GM19238 (cell line): ENCODE measurements at regions not wholly inside any gene's neighbourhood (a gene's known extent, or its start where the extent isn't known, plus 50 kb on each side); places are given as distances from the start of the nearest gene placed in this dataset.

Source experiments
- DNase-seq: peaks from one replicate; pipeline ENCODE4 v3.0.0; 2011; ENCODE audit warnings: low spot score; ENCODE audit not compliant: insufficient read length

DNA sequence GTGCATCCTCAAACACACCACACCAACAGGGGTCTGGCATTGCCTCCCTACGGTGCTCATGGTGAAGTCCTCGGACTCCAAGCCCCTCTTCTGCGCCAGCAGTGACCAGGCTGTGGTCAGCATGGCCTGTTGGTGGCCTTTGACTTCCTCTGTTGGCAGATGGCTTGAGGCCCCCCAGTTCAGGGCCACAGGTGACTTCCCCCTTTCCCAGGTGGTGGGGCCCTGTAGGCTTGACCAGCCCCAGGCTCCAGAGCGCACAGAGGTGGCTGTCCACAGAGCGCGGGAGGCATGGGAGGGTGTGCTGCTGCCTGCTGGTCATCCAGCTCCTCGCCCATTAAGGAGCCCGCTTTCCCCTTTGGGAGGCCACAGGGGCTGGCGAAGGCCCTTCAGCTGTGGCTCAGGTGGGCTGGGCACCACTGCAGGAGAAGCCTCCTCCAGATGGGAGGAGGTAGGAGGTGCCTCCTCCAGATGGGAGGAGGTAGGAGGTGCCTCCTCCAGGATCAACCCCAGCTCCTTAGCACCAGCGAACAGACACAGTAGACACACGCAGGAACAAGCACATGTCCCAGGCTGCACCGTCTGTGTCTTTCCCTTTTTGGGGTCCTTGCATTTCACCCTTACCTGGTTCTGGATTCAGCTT lies 52.1 kb upstream of the BHLHE23 start:
- DNase-seq: no peak

DNA sequence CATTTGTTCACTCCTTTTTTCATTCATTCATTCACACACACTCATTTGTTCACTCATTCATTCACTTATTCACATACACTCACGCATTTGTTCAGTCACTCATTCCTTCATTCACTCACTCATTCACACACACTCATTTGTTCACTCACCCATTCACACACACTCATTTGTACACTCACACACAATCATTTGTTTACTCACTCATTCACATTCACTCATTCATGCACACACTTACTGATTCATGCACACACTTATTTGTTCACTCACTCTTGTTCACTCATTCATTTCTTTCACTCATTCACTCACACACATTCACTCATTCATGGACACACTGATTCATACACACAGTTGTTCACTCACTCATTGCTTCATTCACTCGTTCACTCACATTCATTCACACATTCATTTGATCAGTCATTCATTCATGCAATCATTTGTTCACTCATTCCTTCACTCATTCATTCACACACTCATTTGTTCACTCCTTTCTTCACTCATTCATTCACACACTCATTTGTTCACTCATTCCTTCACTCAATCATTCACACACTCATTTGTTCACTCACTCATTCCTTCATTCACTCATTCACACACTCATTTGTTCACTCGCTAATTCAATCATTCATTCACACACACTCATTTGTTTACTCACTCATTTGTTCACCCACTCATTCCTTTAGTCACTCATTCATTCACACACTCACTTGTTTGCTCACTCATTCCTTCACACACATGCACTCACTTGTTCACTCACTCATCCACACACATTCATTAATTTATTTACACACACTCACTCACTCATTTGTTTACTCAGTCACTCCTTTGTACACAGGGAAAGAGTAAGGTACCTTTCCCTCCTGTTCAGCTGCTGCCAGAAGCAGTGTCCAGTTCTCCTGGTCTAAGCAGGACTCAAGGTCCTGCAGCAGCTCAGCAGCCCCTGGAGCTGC lies 50.7 kb upstream of the BHLHE23 start:
- DNase-seq: no peak

DNA sequence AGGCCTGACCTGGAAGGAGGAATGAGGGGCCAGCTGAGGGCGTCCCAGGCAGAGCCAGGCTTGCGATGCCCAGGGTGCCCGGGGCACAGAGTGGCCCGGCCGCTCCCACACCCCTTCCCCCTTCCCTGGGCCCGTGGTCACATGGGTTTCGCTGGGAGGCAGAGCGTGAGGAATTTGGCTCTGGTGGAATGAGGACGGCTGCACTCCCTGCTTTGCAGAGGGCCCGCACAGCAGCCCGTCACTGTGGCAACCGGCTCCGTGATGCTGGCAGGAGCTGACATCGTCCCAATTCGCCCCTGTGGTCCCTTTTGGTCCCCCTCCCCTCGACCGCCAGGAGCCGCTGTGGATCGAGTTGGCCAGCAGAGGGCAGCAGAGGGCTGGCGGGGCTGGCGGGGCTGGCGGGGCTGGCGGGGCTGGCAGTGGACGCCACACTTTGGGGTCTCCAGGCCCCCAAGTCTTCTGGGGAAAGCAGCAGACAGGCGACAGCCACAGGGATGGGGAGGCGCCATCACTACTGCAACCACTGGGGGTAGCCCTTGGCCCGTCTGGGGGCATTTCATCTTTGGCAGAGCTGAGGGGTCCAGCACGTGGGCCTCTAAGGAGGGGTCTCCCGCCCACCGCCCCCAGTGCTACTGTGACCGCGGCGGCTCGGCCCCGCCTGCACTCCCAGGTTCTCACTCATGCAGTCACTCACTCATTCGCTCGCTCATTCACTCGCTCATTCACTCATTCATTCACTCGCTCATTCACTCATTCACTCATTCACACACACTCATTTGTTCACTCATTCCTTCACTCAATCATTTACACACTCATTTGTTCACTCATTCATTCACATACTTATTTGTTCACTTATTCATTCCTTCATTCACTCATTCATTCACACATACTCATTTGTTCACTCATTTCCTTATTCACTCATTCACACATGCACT lies 49.7 kb upstream of the BHLHE23 start:
- peak; percentile 62 for DNase-seq
